ENCODE measurements at regions not wholly inside any gene's neighbourhood (a gene's known extent, or its start where the extent isn't known, plus 50 kb on each side); places are given as distances from the start of the nearest gene placed in this dataset.

DNA sequence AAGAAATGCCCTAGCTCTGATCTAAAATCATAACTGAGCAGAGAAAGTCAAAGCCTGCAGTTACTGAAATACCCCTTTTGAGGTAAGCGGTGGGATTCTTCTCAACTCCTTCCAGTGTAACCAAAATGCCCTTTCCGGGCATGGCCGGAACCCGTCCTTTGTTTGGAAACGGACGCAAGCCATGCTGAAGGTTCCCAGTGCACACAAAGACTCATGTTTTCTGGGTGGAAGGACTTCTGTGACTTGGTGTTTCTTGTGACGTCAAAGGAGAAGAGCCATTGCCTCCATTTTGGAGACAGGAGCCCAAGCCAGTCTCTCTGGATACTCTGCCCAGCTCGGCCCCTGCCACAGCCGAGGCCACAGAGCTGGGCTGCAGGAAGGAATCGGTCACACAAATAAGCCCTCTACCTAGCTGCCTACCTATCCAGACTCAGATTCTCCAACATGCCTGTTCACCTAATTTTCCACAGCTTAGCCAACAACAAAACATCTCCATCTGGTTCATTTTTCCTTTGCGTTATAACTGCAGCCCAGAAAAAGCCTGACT lies 182.8 kb downstream of the TBXT start:
- Histone ChIP-seq H3K36me3 (ENCODE audit: insufficient read depth, low read length) (no peaks in the 10 kb centered on the region), H3K27ac (no peak overlapping the region), H3K9ac (ENCODE audit: insufficient read length) (no peak overlapping the region), H3K4me3 (no peak overlapping the region), H3K9me3 (ENCODE audit: low read depth, low read length) (no peaks in the 10 kb centered on the region)
- TF ChIP-seq FOXP2 (optimal IDR thresholded peaks at IDR 0.05; ENCODE audit: control extremely low read depth, extremely low read length, insufficient read depth), result no peak
- no peak for TF ChIP-seq POLR2AphosphoS5 (IDR thresholded peaks at IDR 0.05; ENCODE audit: borderline replicate concordance, low read depth, low read length)
- TF ChIP-seq EZH2 (IDR thresholded peaks at IDR 0.05), result no peak
- DNase-seq (ENCODE audit: low read depth, low spot score), result no peak

- H3K9ac ChIP-seq (ENCODE audit: insufficient read length), result no peak overlapping the region
- no peak overlapping the region for H3K4me3 ChIP-seq
- TF ChIP-seq EZH2 (IDR thresholded peaks at IDR 0.05), result no peak
- no peak for TF ChIP-seq POLR2AphosphoS5 (IDR thresholded peaks at IDR 0.05; ENCODE audit: borderline replicate concordance, low read depth, low read length)
- no peak for TF ChIP-seq FOXP2 (optimal IDR thresholded peaks at IDR 0.05; ENCODE audit: control extremely low read depth, extremely low read length, insufficient read depth)
- DNase-seq (ENCODE audit: low read depth, low spot score), result no peak
- H3K27ac ChIP-seq, result no peak overlapping the region
- H3K36me3 ChIP-seq (ENCODE audit: insufficient read depth, low read length), result no peaks in the 10 kb centered on the region
- no peaks in the 10 kb centered on the region for H3K9me3 ChIP-seq (ENCODE audit: low read depth, low read length)
Measured at GRCh38 chr6:165983112-165984072, 184.3 kb downstream of the TBXT start.

DNA sequence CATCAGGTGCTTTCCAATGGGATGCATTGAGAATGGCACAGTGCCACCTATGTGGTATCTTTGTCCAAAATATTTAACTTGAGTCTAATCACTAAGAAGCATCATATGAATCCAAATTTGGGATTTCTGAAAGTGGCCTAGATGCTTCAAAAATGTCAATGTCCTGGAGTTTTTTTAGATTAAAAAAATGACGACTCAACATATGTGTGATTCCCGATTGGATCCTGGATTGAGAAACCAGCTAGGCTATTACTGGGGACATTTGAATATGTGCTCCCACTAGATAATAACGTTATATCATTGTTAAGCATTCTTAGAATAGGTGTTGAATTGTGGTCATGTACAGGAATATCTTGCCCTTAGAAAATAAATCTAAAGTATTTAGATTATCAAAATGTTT lies 189.2 kb downstream of the TBXT start:
- no peaks in the 10 kb centered on the region for H3K9me3 ChIP-seq (ENCODE audit: low read depth, low read length)
- H3K36me3 ChIP-seq (ENCODE audit: insufficient read depth, low read length), result no peaks in the 10 kb centered on the region
- TF ChIP-seq FOXP2 (optimal IDR thresholded peaks at IDR 0.05; ENCODE audit: control extremely low read depth, extremely low read length, insufficient read depth) (no peak), EZH2 (IDR thresholded peaks at IDR 0.05) (no peak), POLR2AphosphoS5 (IDR thresholded peaks at IDR 0.05; ENCODE audit: borderline replicate concordance, low read depth, low read length) (no peak)
- no peak overlapping the region for H3K4me3 ChIP-seq
- no peak for DNase-seq (ENCODE audit: low read depth, low spot score)
- no peak overlapping the region for H3K9ac ChIP-seq (ENCODE audit: insufficient read length)
- H3K27ac ChIP-seq, result no peak overlapping the region

DNA sequence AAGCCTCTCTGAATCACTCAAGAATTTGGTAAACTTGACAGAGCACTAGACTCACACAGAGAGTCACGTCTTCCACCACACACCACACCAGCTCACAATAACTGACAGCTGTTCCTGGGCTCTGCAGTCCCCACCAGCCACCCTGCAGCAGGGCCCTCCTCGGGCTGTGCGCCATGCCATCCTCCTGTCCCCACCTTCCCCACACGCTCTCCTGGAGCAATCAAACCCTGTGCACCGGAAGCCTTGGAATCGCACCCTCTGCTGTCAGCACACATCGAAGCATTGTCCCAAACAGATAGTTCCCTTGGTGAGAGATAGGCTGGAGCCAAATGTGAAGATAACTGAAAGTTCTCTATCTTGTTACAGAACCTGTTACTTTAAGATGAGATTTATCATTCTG lies 191.0 kb downstream of the TBXT start:
- no peak for DNase-seq (ENCODE audit: low read depth, low spot score)
- Histone ChIP-seq H3K27ac (no peak overlapping the region), H3K9ac (ENCODE audit: insufficient read length) (no peak overlapping the region), H3K36me3 (ENCODE audit: insufficient read depth, low read length) (no peaks in the 10 kb centered on the region), H3K9me3 (ENCODE audit: low read depth, low read length) (no peaks in the 10 kb centered on the region), H3K4me3 (no peak overlapping the region)
- TF ChIP-seq POLR2AphosphoS5 (IDR thresholded peaks at IDR 0.05; ENCODE audit: borderline replicate concordance, low read depth, low read length) (no peak), FOXP2 (optimal IDR thresholded peaks at IDR 0.05; ENCODE audit: control extremely low read depth, extremely low read length, insufficient read depth) (no peak), EZH2 (IDR thresholded peaks at IDR 0.05) (no peak)

GRCh38 chr6:165974817-165975216 lies 192.8 kb downstream of the TBXT start:
- no peak for DNase-seq (ENCODE audit: low read depth, low spot score)
- Histone ChIP-seq H3K27ac (no peak overlapping the region), H3K9me3 (ENCODE audit: low read depth, low read length) (no peaks in the 10 kb centered on the region), H3K9ac (ENCODE audit: insufficient read length) (no peak overlapping the region), H3K4me3 (no peak overlapping the region), H3K36me3 (ENCODE audit: insufficient read depth, low read length) (no peaks in the 10 kb centered on the region)
- TF ChIP-seq FOXP2 (optimal IDR thresholded peaks at IDR 0.05; ENCODE audit: control extremely low read depth, extremely low read length, insufficient read depth), result no peak
- TF ChIP-seq POLR2AphosphoS5 (IDR thresholded peaks at IDR 0.05; ENCODE audit: borderline replicate concordance, low read depth, low read length), result no peak
- no peak for TF ChIP-seq EZH2 (IDR thresholded peaks at IDR 0.05)

DNA sequence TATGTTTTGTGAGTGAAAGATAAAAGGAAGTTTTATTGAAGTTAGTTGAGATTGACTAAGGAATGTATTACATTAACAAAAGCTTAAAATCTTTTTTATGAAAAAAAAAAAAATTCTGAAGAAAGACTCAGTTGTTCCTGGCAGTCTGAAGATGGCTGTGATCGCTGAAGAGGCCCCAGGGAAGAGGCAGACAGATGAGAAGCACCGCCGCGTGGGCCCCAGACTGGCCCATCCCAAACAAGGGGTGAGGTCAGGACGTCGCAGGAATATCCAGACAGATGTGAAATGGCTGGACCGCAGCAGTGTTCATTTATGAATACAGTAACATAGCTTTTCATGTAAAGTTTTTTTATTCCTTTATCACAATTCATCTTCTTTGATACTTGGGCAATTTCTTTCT lies 194.2 kb downstream of the TBXT start:
- Histone ChIP-seq H3K9ac (ENCODE audit: insufficient read length) (no peak overlapping the region), H3K4me3 (no peak overlapping the region), H3K36me3 (ENCODE audit: insufficient read depth, low read length) (no peaks in the 10 kb centered on the region), H3K27ac (no peak overlapping the region), H3K9me3 (ENCODE audit: low read depth, low read length) (no peaks in the 10 kb centered on the region)
- no peak for DNase-seq (ENCODE audit: low read depth, low spot score)
- no peak for TF ChIP-seq POLR2AphosphoS5 (IDR thresholded peaks at IDR 0.05; ENCODE audit: borderline replicate concordance, low read depth, low read length)
- TF ChIP-seq FOXP2 (optimal IDR thresholded peaks at IDR 0.05; ENCODE audit: control extremely low read depth, extremely low read length, insufficient read depth), result no peak
- no peak for TF ChIP-seq EZH2 (IDR thresholded peaks at IDR 0.05)

DNA sequence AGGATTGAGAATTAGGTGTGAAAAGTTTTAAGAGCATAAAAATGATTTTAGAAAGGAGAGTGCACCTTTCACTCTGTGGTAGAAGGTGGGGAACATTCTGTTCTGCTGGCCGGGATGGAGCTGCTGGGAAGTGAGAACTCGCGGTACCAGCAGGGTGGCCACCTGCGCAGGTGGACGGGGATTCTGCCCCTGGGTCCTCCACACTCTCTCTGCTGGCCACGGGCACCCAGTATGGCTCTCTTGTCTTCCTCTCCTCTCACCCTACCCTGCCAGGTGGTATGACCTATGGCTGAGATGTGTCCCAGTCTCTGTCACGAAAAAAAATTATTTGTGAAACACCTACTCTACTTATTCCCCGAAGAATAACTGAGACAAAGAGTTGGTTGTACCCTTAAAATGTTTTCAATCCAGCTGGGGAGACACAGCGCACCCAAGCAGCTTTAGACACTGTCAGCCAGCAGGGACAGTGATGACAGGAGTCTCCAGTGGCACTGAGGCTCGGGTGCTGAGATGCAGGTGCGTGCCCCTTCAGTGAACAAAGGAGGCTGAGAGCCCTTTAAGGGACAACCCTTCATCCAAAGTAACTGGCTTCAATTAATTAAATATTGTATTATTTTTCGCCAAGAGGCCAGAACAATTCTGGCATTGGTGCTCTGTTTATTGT lies 195.4 kb downstream of the TBXT start:
- no peak for DNase-seq (ENCODE audit: low read depth, low spot score)
- H3K36me3 ChIP-seq (ENCODE audit: insufficient read depth, low read length), result no peaks in the 10 kb centered on the region
- TF ChIP-seq FOXP2 (optimal IDR thresholded peaks at IDR 0.05; ENCODE audit: control extremely low read depth, extremely low read length, insufficient read depth) (no peak), EZH2 (IDR thresholded peaks at IDR 0.05) (no peak), POLR2AphosphoS5 (IDR thresholded peaks at IDR 0.05; ENCODE audit: borderline replicate concordance, low read depth, low read length) (no peak)

DNA sequence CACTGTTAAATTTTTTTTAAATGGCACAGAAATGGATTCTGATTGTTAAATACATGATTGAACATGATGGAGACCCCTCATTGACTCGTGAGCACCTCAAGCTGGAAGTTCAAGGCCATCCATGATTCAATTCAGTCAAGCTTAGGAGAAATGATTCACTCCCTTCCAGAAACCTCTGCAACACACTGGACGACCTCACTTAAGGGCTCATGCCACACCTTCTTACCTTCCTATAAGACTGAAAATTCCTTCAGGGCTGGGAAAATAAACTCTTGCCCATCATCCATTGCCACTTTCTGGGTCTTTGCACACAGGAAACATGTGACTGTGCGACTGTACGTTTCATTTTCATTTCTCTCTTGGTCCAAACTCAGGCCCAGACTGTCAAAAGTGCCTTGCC lies 196.4 kb downstream of the TBXT start:
- no peak overlapping the region for H3K27ac ChIP-seq
- no peak for TF ChIP-seq POLR2AphosphoS5 (IDR thresholded peaks at IDR 0.05; ENCODE audit: borderline replicate concordance, low read depth, low read length)
- TF ChIP-seq FOXP2 (optimal IDR thresholded peaks at IDR 0.05; ENCODE audit: control extremely low read depth, extremely low read length, insufficient read depth), result no peak
- TF ChIP-seq EZH2 (IDR thresholded peaks at IDR 0.05), result no peak
- H3K9me3 ChIP-seq (ENCODE audit: low read depth, low read length), result no peaks in the 10 kb centered on the region
- no peak overlapping the region for H3K4me3 ChIP-seq
- H3K9ac ChIP-seq (ENCODE audit: insufficient read length), result no peak overlapping the region
- no peak for DNase-seq (ENCODE audit: low read depth, low spot score)
- H3K36me3 ChIP-seq (ENCODE audit: insufficient read depth, low read length), result no peaks in the 10 kb centered on the region

More for the DNA sequence above, 195.4 kb downstream of the TBXT start:
- no peak overlapping the region for H3K4me3 ChIP-seq
- no peak overlapping the region for H3K9ac ChIP-seq (ENCODE audit: insufficient read length)
- no peak overlapping the region for H3K27ac ChIP-seq
- H3K9me3 ChIP-seq (ENCODE audit: low read depth, low read length), result no peaks in the 10 kb centered on the region

Data from SK-N-MC (cell line).